H1 (cell line): ENCODE measurements at regions not wholly inside any gene's neighbourhood (a gene's known extent, or its start where the extent isn't known, plus 50 kb on each side); places are given as distances from the start of the nearest gene placed in this dataset.

Experiments
- CTCF ChIA-PET: fragments of 300-600 bp; sonication (Branson Sonifier 250); formaldehyde crosslinking; loops from one replicate; lab custom pipeline; 2021; ENCODE audit not compliant: partially characterized antibody; lab: Charles Lee
- POLR2A ChIA-PET: fragments of 300-600 bp; sonication (Branson Sonifier 250); formaldehyde crosslinking; loops from one replicate; lab custom pipeline; 2021; ENCODE audit warnings: inconsistent platforms; ENCODE audit not compliant: partially characterized antibody; lab: Charles Lee
- DNase-seq, 2 experiments: peaks; one replicate each; pipeline versions ENCODE4 v3.0.0 to v3.0.0-alpha.2; 2010 to 2022; ENCODE audit warnings: low spot score in 2 of 2, low read depth in 1 of 2, mixed read lengths in 1 of 2
- FAIRE-seq: peaks from 2 replicates; lab custom pipeline; 2011; peaks lifted over from hg19 to GRCh38; lab: Jason Lieb, UNC
- H2AFZ ChIP-seq: 2 replicates; pipeline ENCODE4 v1.8.1; 2012; ENCODE audit warnings: low read length, inconsistent platforms
- H2AK5ac ChIP-seq: 2 replicates; pipeline ENCODE4 v1.6.1; 2013; ENCODE audit warnings: low read depth, low read length
- H2BK120ac ChIP-seq: replicated peaks from 2 replicates; pipeline ENCODE3; 2013; ENCODE audit warnings: low read depth, low read length, inconsistent platforms
- H2BK12ac ChIP-seq: 2 replicates; pipeline ENCODE4 v1.6.1; 2013; ENCODE audit warnings: low read depth, low read length
- H2BK15ac ChIP-seq: 2 replicates; pipeline ENCODE4 v1.6.1; 2013; ENCODE audit warnings: low read length
- H2BK20ac ChIP-seq: 2 replicates; pipeline ENCODE4 v1.6.1; 2013; ENCODE audit warnings: low read length
- H2BK5ac ChIP-seq: 2 replicates; pipeline ENCODE4 v1.6.1; 2013; ENCODE audit warnings: low read depth, low read length
- H3K14ac ChIP-seq: 2 replicates; pipeline ENCODE4 v1.6.1; 2013; ENCODE audit warnings: inconsistent platforms; ENCODE audit not compliant: insufficient read length
- H3K18ac ChIP-seq: 2 replicates; pipeline ENCODE4 v1.6.1; 2013; ENCODE audit warnings: low read length; ENCODE audit errors: extremely low read depth
- H3K23ac ChIP-seq: 2 replicates; pipeline ENCODE4 v1.6.1; 2013; ENCODE audit warnings: inconsistent platforms; ENCODE audit not compliant: insufficient read length
- H3K23me2 ChIP-seq: 2 replicates; pipeline ENCODE4 v1.6.1; 2013; ENCODE audit warnings: low read depth, low read length
- H3K27ac ChIP-seq: 2 replicates; pipeline ENCODE4 v1.6.1; 2011; ENCODE audit warnings: low read depth, low read length, inconsistent platforms
- H3K27me3 ChIP-seq, 4 experiments: replicated peaks in 1 of 4; 1 replicate in 1 of 4; 2 replicates in 3 of 4; pipeline versions ENCODE4 v1.6.1 to v1.8.1; 2011 to 2013; ENCODE audit warnings: low read length in 3 of 4, mild to moderate bottlenecking in 3 of 4, inconsistent platforms in 2 of 4, mixed read lengths in 2 of 4, moderate library complexity in 1 of 4; ENCODE audit not compliant: control insufficient read depth in 3 of 4, insufficient read depth in 3 of 4; ENCODE audit errors: extremely low read depth in 1 of 4
- H3K36me3 ChIP-seq, 4 experiments: 2 replicates each; pipeline versions ENCODE4 v1.6.1 to v1.8.1; 2011 to 2013; ENCODE audit warnings: mild to moderate bottlenecking in 4 of 4, low read length in 3 of 4, moderate library complexity in 2 of 4, control low read depth in 1 of 4, inconsistent platforms in 1 of 4; ENCODE audit not compliant: insufficient read depth in 4 of 4, control insufficient read depth in 2 of 4
- H3K4ac ChIP-seq: replicated peaks from 2 replicates; pipeline ENCODE3; 2013; ENCODE audit warnings: low read length, low read depth, mixed read lengths, inconsistent platforms; ENCODE audit not compliant: insufficient read length
- H3K4me1 ChIP-seq, 4 experiments: replicated peaks in 1 of 4; 1 replicate in 1 of 4; 2 replicates in 3 of 4; pipeline versions ENCODE4 v1.6.1 to v1.8.1; 2011 to 2013; ENCODE audit warnings: low read length in 3 of 4, inconsistent platforms in 2 of 4, mixed read lengths in 1 of 4; ENCODE audit not compliant: insufficient read depth in 4 of 4, control insufficient read depth in 3 of 4
- H3K4me2 ChIP-seq, 2 experiments: 2 replicates each; pipeline versions ENCODE4 v1.6.1 to v1.8.1; 2011 to 2013; ENCODE audit warnings: low read depth in 2 of 2, low read length in 2 of 2, control low read depth in 1 of 2, inconsistent platforms in 1 of 2, mild to moderate bottlenecking in 1 of 2; ENCODE audit not compliant: insufficient read depth in 1 of 2
- H3K4me3 ChIP-seq, 4 experiments: fragments of 200-600, 300-600 bp in 1 of 4; sonication (generic), shearing (Covaris generic), sonication (Bioruptor Twin) in 1 of 4; 2 replicates each; pipeline versions ENCODE4 v1.5.1 to v1.8.1; 2011 to 2016; ENCODE audit warnings: low read length in 4 of 4, low read depth in 3 of 4, control low read depth in 2 of 4, inconsistent platforms in 2 of 4, mild to moderate bottlenecking in 2 of 4, mixed read lengths in 1 of 4, moderate library complexity in 1 of 4; ENCODE audit not compliant: insufficient read depth in 2 of 4; ENCODE audit errors: extremely low read depth in 1 of 4
- H3K56ac ChIP-seq: replicated peaks from 2 replicates; pipeline ENCODE3; 2013; ENCODE audit warnings: low read depth, mild to moderate bottlenecking, mixed read lengths, low read length, inconsistent platforms; ENCODE audit not compliant: insufficient read length
- H3K79me1 ChIP-seq: 2 replicates; pipeline ENCODE4 v1.6.1; 2013; ENCODE audit warnings: low read depth, low read length, control low read depth
- H3K79me2 ChIP-seq, 2 experiments: 2 replicates each; pipeline versions ENCODE4 v1.6.1 to v1.8.1; 2012 to 2013; ENCODE audit warnings: low read length in 2 of 2, mild to moderate bottlenecking in 2 of 2, inconsistent platforms in 1 of 2; ENCODE audit not compliant: insufficient read depth in 2 of 2, control insufficient read depth in 1 of 2
- H3K9ac ChIP-seq, 4 experiments: replicated peaks in 1 of 4; 1 replicate in 1 of 4; 2 replicates in 3 of 4; pipeline versions ENCODE4 v1.6.1 to v1.8.1; 2011 to 2013; ENCODE audit warnings: low read depth in 3 of 4, low read length in 3 of 4, control low read depth in 2 of 4, mild to moderate bottlenecking in 2 of 4, moderate library complexity in 2 of 4, inconsistent platforms in 1 of 4; ENCODE audit errors: extremely low read depth in 1 of 4
- H3K9me3 ChIP-seq, 2 experiments: 2 replicates each; pipeline versions ENCODE4 v1.6.1 to v1.8.1; 2012 to 2013; ENCODE audit warnings: mild to moderate bottlenecking in 2 of 2, moderate library complexity in 2 of 2, control low read depth in 1 of 2, inconsistent platforms in 1 of 2, low read depth in 1 of 2, low read length in 1 of 2, mixed read lengths in 1 of 2; ENCODE audit not compliant: insufficient read depth in 2 of 2
- H4K20me1 ChIP-seq, 2 experiments: replicated peaks in 1 of 2; 2 replicates each; pipeline versions ENCODE3 to v1.8.1; 2011 to 2013; ENCODE audit warnings: inconsistent platforms in 2 of 2, low read length in 2 of 2, mild to moderate bottlenecking in 1 of 2; ENCODE audit not compliant: insufficient read depth in 2 of 2, control insufficient read depth in 1 of 2
- H4K5ac ChIP-seq: 2 replicates; pipeline ENCODE4 v1.6.1; 2013; ENCODE audit warnings: low read length, low read depth, mixed read lengths, inconsistent platforms; ENCODE audit not compliant: insufficient read length
- H4K8ac ChIP-seq: 2 replicates; pipeline ENCODE4 v1.8.0; 2013; ENCODE audit warnings: mild to moderate bottlenecking, moderate library complexity, low read length, inconsistent platforms; ENCODE audit not compliant: insufficient read depth; ENCODE audit errors: extremely low read depth
- H4K91ac ChIP-seq: replicated peaks from 2 replicates; pipeline ENCODE3; 2013; ENCODE audit warnings: low read length, mixed read lengths, inconsistent platforms; ENCODE audit not compliant: insufficient read length
- CBX5 ChIP-seq: fragments of 300-800, 300-1000 bp; sonication (generic); IDR thresholded peaks from 2 replicates; pipeline ENCODE4 v1.7.1; 2016; ENCODE audit warnings: antibody characterized with exemption, low read length, low read depth
- E2F6 ChIP-seq: IDR thresholded peaks from 2 replicates; pipeline ENCODE4 v1.6.1; 2012; ENCODE audit warnings: inconsistent platforms
- RFX5 ChIP-seq: IDR thresholded peaks from 2 replicates; pipeline ENCODE4 v1.6.1; 2011; ENCODE audit warnings: low read depth, low read length, improper control_type of control experiment, borderline replicate concordance
- TEAD4 ChIP-seq: IDR thresholded peaks from 2 replicates; pipeline ENCODE4 v1.6.1; 2012; ENCODE audit warnings: low read depth, low read length, inconsistent platforms, mixed read lengths
- YY1 ChIP-seq: IDR thresholded peaks from 2 replicates; pipeline ENCODE4 v1.6.1; 2011; ENCODE audit warnings: low read depth, mild to moderate bottlenecking, low read length
- ZNF274 ChIP-seq: IDR thresholded peaks from 2 replicates; pipeline ENCODE4 v1.7.0; 2012; ENCODE audit warnings: low read length, borderline replicate concordance; ENCODE audit errors: extremely low read depth
- WGBS, 2 experiments: shearing (Covaris generic) in 1 of 2; methylation state at CpG; one replicate each; pipeline versions ENCODE4 v1.1.6 to v1.1.7; 2013 to 2015; ENCODE audit warnings: low lambda C conversion rate in 2 of 2, mixed read lengths in 2 of 2, inconsistent platforms in 1 of 2, low coverage in 1 of 2, missing lambda C conversion rate in 1 of 2; ENCODE audit not compliant: insufficient replicate concordance in 2 of 2, insufficient coverage in 1 of 2, insufficient read length in 1 of 2; ENCODE audit errors: extremely low coverage in 1 of 2, missing lambda C conversion rate in 1 of 2; 5-methylcytosine and 5-hydroxymethylcytosine counted together

GRCh38 chr13:85334187-85334586, 465.0 kb downstream of the SLITRK6 start:
- no peak for DNase-seq
- no peaks in the 10 kb centered on the region for H3K79me1 ChIP-seq
- H2BK20ac ChIP-seq, result no peak overlapping the region
- no peak overlapping the region for H4K91ac ChIP-seq
- CTCF ChIA-PET, result no interaction called here
- no peak overlapping the region for H3K4me2 ChIP-seq
- H2BK15ac ChIP-seq, result no peak overlapping the region
- no peak for TF ChIP-seq TEAD4
- TF ChIP-seq E2F6, result no peak
- no peak for TF ChIP-seq ZNF274
- no peak for TF ChIP-seq RFX5
- TF ChIP-seq YY1, result no peak
- no peak for TF ChIP-seq CBX5
- TF ChIP-seq, all 59 proteins: peak for 0
- H3K27me3 ChIP-seq, result no peaks in the 10 kb centered on the region
- no peak overlapping the region for H3K4me3 ChIP-seq
- H2AFZ ChIP-seq, result no peak overlapping the region
- H3K9me3 ChIP-seq, result no peaks in the 10 kb centered on the region
- no peak overlapping the region for H3K9ac ChIP-seq
- no peak overlapping the region for H2AK5ac ChIP-seq
- WGBS, 2 experiments, result 92% methylated on average over 4 of the region's 4 CpGs; no CpG with 5 or more reads in 1 of the 2 experiments
- no peak overlapping the region for H3K27ac ChIP-seq
- POLR2A ChIA-PET, result no interaction called here
- H4K5ac ChIP-seq, result no peak overlapping the region
- no peak overlapping the region for H3K18ac ChIP-seq
- H3K14ac ChIP-seq, result no peak overlapping the region
- no peaks in the 10 kb centered on the region for H4K20me1 ChIP-seq
- no peaks in the 10 kb centered on the region for H3K79me2 ChIP-seq
- no peaks in the 10 kb centered on the region for H3K4me1 ChIP-seq
- no peak overlapping the region for H2BK12ac ChIP-seq
- H3K4ac ChIP-seq, result no peak overlapping the region
- H3K56ac ChIP-seq, result no peak overlapping the region
- no peak overlapping the region for H2BK5ac ChIP-seq
- H4K8ac ChIP-seq, result no peak overlapping the region
- no peaks in the 10 kb centered on the region for H3K36me3 ChIP-seq
- no peak overlapping the region for H2BK120ac ChIP-seq
- H3K23me2 ChIP-seq, result no peaks in the 10 kb centered on the region
- no peak overlapping the region for H3K23ac ChIP-seq
- no peak for FAIRE-seq
